Fibroblast of pulmonary artery (primary cell): ENCODE measurements at regions not wholly inside any gene's neighbourhood (a gene's known extent, or its start where the extent isn't known, plus 50 kb on each side); places are given as distances from the start of the nearest gene placed in this dataset.

Experiments
- DNase-seq: peaks from one replicate; pipeline ENCODE4 v3.0.0-alpha.2; 2010; ENCODE audit warnings: low read depth
- H3K4me3 ChIP-seq: replicated peaks from 2 replicates; pipeline ENCODE4 v1.5.1; 2011; ENCODE audit warnings: low read depth, mild to moderate bottlenecking, control low read depth, low read length, moderate library complexity
- TF ChIP-seq, protein P1 (sequence below): IDR thresholded peaks from 2 replicates; pipeline ENCODE4 v1.5.1; 2011; ENCODE audit warnings: mild to moderate bottlenecking, control low read depth, low read length, inconsistent platforms; ENCODE audit errors: missing control alignments

DNA sequence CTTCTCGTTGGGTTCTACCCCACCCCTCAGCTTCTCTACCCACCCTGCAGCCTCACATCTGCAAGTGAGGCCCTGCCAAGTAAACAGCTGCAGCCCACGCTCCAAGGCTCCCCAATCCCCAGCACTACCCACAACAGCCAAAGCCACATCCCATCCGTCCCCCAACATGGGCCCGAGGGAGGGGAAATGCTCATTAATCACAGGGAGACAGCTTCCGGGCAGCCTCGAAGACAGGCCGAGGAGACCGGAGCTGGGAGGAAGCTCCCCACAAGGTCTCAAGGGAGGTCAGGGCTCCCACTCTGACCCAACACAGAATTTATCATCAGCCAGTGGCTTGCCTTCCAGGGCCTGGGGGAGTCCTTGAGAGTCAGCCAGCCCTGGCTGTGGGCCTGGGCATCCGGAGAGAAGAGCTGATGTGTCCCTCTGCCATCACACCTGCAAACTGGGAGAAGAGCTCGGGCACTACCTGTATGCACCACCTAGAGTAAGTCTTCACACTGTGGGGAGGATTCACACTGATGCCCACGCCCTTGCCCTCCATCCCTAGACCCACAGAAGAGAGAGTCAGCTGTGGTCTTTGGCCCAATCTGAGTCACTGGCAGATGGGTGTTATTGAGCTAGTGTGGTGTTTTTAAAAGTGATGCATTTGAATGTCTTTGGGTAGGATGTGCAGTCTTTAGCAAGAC lies 115.5 kb upstream of the ZMIZ1 start:
- TF ChIP-seq, protein P1, sequence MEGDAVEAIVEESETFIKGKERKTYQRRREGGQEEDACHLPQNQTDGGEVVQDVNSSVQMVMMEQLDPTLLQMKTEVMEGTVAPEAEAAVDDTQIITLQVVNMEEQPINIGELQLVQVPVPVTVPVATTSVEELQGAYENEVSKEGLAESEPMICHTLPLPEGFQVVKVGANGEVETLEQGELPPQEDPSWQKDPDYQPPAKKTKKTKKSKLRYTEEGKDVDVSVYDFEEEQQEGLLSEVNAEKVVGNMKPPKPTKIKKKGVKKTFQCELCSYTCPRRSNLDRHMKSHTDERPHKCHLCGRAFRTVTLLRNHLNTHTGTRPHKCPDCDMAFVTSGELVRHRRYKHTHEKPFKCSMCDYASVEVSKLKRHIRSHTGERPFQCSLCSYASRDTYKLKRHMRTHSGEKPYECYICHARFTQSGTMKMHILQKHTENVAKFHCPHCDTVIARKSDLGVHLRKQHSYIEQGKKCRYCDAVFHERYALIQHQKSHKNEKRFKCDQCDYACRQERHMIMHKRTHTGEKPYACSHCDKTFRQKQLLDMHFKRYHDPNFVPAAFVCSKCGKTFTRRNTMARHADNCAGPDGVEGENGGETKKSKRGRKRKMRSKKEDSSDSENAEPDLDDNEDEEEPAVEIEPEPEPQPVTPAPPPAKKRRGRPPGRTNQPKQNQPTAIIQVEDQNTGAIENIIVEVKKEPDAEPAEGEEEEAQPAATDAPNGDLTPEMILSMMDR, result no peak
- DNase-seq, result peak; percentile 57
- no peak overlapping the region for H3K4me3 ChIP-seq

DNA sequence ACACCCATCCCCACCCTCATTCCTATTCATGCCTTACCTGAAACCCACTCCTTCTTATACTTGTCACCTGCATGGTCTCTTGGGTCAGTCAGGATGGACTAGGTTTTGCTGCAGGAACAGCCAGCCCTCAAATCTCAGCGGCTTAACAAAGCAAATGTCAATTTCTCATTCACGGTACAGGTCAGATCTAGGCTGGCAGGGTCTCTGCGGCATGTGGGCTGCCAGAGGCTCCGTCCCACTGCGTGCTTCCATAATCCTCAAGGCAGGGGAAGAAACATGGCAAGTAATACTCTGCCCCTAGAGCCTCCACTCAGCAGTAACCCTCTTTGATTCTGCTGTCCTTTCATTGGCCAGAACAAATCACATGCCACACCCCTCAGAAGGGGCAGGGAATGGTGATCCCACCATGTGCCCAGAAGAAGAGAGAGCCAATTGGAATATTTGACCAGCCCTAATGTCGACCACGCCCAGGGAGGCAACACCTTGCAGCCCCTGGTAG lies 114.9 kb upstream of the ZMIZ1 start:
- TF ChIP-seq, protein P1, result no peak
- H3K4me3 ChIP-seq, result no peak overlapping the region
- DNase-seq, result no peak

- DNase-seq, result no peak
- TF ChIP-seq, protein P1, result no peak
- H3K4me3 ChIP-seq, result no peak overlapping the region
Observed at GRCh38 chr10:78954689-78955088, 114.1 kb upstream of the ZMIZ1 start.

DNA sequence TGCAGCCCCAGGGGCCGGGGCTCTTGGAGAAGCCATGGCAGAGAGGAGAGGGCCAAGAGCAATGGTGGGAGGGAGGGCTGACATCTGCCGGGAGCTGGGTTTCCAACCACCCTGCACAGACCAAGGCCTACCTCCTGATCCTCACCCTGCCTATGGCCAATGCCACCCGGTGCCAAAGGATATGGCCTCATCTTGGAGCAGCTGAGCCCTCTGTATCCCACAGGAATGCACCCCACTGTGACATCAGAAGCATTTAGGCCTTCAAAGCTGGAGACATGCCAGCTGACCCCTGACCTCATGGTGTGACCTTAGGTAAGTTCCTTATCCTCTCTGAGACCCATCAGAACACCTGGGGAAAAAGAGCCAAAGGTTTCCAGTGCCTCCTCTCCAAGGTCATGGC lies 113.6 kb upstream of the ZMIZ1 start:
- TF ChIP-seq, protein P1, result no peak
- no peak for DNase-seq
- no peak overlapping the region for H3K4me3 ChIP-seq

GRCh38 chr10:78956391-78956790 lies 112.4 kb upstream of the ZMIZ1 start:
- TF ChIP-seq, protein P1, result no peak
- DNase-seq, result no peak
- no peak overlapping the region for H3K4me3 ChIP-seq

- no peak overlapping the region for H3K4me3 ChIP-seq
- TF ChIP-seq, protein P1, result no peak
- no peak for DNase-seq
Observed at GRCh38 chr10:78957471-78958039, 111.2 kb upstream of the ZMIZ1 start.
